SK-N-SH treated with all-trans-retinoic acid at 6 μM for 48 hours (cell line): ENCODE measurements at regions not wholly inside any gene's neighbourhood (a gene's known extent, or its start where the extent isn't known, plus 50 kb on each side); places are given as distances from the start of the nearest gene placed in this dataset.

ENCODE experiments used
- ATAC-seq: fragments of 200-7000 bp; cut with Tn5 transposase; 3 replicates; pipeline ENCODE4 v1.9.1; 2020; ENCODE audit warnings: mild to moderate bottlenecking, moderate library complexity
- ARNTL ChIP-seq: fragments of 450-650 bp; formaldehyde crosslinking; IDR thresholded peaks from 2 replicates; pipeline ENCODE4 v1.5.0; 2020; ENCODE audit warnings: low read depth, mild to moderate bottlenecking, moderate library complexity, borderline replicate concordance
- BACH2 ChIP-seq: fragments of 250-450 bp; sonication (Bioruptor Pico); IDR thresholded peaks from 2 replicates; pipeline ENCODE4 v1.9.0; 2021; ENCODE audit warnings: mild to moderate bottlenecking, borderline replicate concordance
- CSRNP3 ChIP-seq: fragments of 250-450 bp; sonication (Bioruptor Pico); IDR thresholded peaks from 2 replicates; pipeline ENCODE4 v1.5.1; 2021; ENCODE audit warnings: mild to moderate bottlenecking, moderate library complexity
- ESRRG ChIP-seq: fragments of 250-450 bp; sonication (Bioruptor Pico); IDR thresholded peaks from 2 replicates; pipeline ENCODE4 v1.6.1; 2021; ENCODE audit warnings: mild to moderate bottlenecking
- GLIS3 ChIP-seq: fragments of 250-450 bp; sonication (Bioruptor Pico); IDR thresholded peaks from 2 replicates; pipeline ENCODE4 v1.5.0; 2020; ENCODE audit warnings: mild to moderate bottlenecking, moderate library complexity
- ISL1 ChIP-seq: fragments of 250-450 bp; sonication (Bioruptor Pico); IDR thresholded peaks from 2 replicates; pipeline ENCODE4 v2.1.2; 2022; ENCODE audit warnings: mild to moderate bottlenecking, moderate library complexity
- OSR1 ChIP-seq: fragments of 250-450 bp; sonication (Bioruptor Pico); IDR thresholded peaks from 2 replicates; pipeline ENCODE4 v1.8.0; 2022; ENCODE audit warnings: moderate library complexity, mild to moderate bottlenecking, inconsistent platforms
- POU6F1 ChIP-seq: fragments of 250-450 bp; sonication (Bioruptor Pico); IDR thresholded peaks from 2 replicates; pipeline ENCODE4 v1.8.0; 2021; ENCODE audit warnings: low read depth, mild to moderate bottlenecking, moderate library complexity, borderline replicate concordance
- PPARA ChIP-seq: fragments of 250-450 bp; sonication (Bioruptor Pico); IDR thresholded peaks from 2 replicates; pipeline ENCODE4 v1.5.0; 2020; ENCODE audit warnings: mild to moderate bottlenecking, borderline replicate concordance
- RARB ChIP-seq: fragments of 250-450 bp; sonication (Bioruptor Pico); IDR thresholded peaks from 2 replicates; pipeline ENCODE4 v1.8.0; 2021; ENCODE audit warnings: mild to moderate bottlenecking, moderate library complexity
- SNAI2 ChIP-seq: fragments of 250-450 bp; sonication (Bioruptor Pico); IDR thresholded peaks from 2 replicates; pipeline ENCODE4 v1.5.0; 2020; ENCODE audit warnings: mild to moderate bottlenecking, moderate library complexity
- TCF4 ChIP-seq: fragments of 250-450 bp; sonication (Bioruptor Pico); IDR thresholded peaks from 2 replicates; pipeline ENCODE4 v1.8.0; 2021; ENCODE audit warnings: mild to moderate bottlenecking, moderate library complexity, borderline replicate concordance
- TOX ChIP-seq: fragments of 250-450 bp; sonication (Bioruptor Pico); IDR thresholded peaks from 2 replicates; pipeline ENCODE4 v1.8.0; 2021; ENCODE audit warnings: mild to moderate bottlenecking, moderate library complexity, borderline replicate concordance
- ZC3H10 ChIP-seq: fragments of 250-450 bp; sonication (Bioruptor Pico); IDR thresholded peaks from 2 replicates; pipeline ENCODE4 v1.5.1; 2021; ENCODE audit warnings: mild to moderate bottlenecking, moderate library complexity
- ZFP30 ChIP-seq: fragments of 450-650 bp; formaldehyde crosslinking; IDR thresholded peaks from 2 replicates; pipeline ENCODE4 v1.5.0; 2022; ENCODE audit warnings: mild to moderate bottlenecking, moderate library complexity
- ZNF565 ChIP-seq: fragments of 450-650 bp; formaldehyde crosslinking; conservative IDR thresholded peaks from 2 replicates; pipeline ENCODE4 v1.5.0; 2020; ENCODE audit warnings: low read depth, mild to moderate bottlenecking, moderate library complexity
- ZNF8 ChIP-seq: fragments of 450-650 bp; formaldehyde crosslinking; IDR thresholded peaks from 2 replicates; pipeline ENCODE4 v1.5.0; 2020; ENCODE audit warnings: mild to moderate bottlenecking, moderate library complexity
- TF ChIP-seq, protein P1 (sequence below): fragments of 250-450 bp; sonication (Bioruptor Pico); IDR thresholded peaks from 2 replicates; pipeline ENCODE4 v1.5.1; 2020; ENCODE audit warnings: low read depth, mild to moderate bottlenecking, moderate library complexity
- TF ChIP-seq, protein P2 (sequence below): fragments of 250-450 bp; sonication (Bioruptor Pico); IDR thresholded peaks from 2 replicates; pipeline ENCODE4 v1.5.0; 2020; ENCODE audit warnings: mild to moderate bottlenecking, moderate library complexity
- TF ChIP-seq, protein P3 (sequence below): fragments of 250-450 bp; sonication (Bioruptor Pico); IDR thresholded peaks from 2 replicates; pipeline ENCODE4 v1.8.0; 2020; ENCODE audit warnings: mild to moderate bottlenecking, moderate library complexity, borderline replicate concordance

GRCh38 chr10:4763960-4764428 lies 62.0 kb upstream of the AKR1E2 start:
- peak; percentile 75 for ATAC-seq
- TF ChIP-seq OSR1 (CRISPR knock-in tag) (no peak), ZFP30 (CRISPR knock-in tag) (no peak), POU6F1 (CRISPR knock-in tag) (no peak), ZNF565 (CRISPR knock-in tag) (no peak), ISL1 (CRISPR knock-in tag) (no peak), TCF4 (CRISPR knock-in tag) (no peak), PPARA (CRISPR knock-in tag) (no peak), RARB (CRISPR knock-in tag) (no peak), ZC3H10 (CRISPR knock-in tag) (no peak), SNAI2 (CRISPR knock-in tag) (no peak), BACH2 (CRISPR knock-in tag) (no peak), ARNTL (no peak), TOX (CRISPR knock-in tag) (no peak)
- TF ChIP-seq, protein P1, sequence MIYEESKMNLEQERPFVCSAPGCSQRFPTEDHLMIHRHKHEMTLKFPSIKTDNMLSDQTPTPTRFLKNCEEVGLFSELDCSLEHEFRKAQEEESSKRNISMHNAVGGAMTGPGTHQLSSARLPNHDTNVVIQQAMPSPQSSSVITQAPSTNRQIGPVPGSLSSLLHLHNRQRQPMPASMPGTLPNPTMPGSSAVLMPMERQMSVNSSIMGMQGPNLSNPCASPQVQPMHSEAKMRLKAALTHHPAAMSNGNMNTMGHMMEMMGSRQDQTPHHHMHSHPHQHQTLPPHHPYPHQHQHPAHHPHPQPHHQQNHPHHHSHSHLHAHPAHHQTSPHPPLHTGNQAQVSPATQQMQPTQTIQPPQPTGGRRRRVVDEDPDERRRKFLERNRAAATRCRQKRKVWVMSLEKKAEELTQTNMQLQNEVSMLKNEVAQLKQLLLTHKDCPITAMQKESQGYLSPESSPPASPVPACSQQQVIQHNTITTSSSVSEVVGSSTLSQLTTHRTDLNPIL = no peak
- TF ChIP-seq, protein P2, sequence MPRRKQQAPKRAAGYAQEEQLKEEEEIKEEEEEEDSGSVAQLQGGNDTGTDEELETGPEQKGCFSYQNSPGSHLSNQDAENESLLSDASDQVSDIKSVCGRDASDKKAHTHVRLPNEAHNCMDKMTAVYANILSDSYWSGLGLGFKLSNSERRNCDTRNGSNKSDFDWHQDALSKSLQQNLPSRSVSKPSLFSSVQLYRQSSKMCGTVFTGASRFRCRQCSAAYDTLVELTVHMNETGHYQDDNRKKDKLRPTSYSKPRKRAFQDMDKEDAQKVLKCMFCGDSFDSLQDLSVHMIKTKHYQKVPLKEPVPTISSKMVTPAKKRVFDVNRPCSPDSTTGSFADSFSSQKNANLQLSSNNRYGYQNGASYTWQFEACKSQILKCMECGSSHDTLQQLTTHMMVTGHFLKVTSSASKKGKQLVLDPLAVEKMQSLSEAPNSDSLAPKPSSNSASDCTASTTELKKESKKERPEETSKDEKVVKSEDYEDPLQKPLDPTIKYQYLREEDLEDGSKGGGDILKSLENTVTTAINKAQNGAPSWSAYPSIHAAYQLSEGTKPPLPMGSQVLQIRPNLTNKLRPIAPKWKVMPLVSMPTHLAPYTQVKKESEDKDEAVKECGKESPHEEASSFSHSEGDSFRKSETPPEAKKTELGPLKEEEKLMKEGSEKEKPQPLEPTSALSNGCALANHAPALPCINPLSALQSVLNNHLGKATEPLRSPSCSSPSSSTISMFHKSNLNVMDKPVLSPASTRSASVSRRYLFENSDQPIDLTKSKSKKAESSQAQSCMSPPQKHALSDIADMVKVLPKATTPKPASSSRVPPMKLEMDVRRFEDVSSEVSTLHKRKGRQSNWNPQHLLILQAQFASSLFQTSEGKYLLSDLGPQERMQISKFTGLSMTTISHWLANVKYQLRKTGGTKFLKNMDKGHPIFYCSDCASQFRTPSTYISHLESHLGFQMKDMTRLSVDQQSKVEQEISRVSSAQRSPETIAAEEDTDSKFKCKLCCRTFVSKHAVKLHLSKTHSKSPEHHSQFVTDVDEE (CRISPR knock-in tag) = no peak
- TF ChIP-seq, protein P3, sequence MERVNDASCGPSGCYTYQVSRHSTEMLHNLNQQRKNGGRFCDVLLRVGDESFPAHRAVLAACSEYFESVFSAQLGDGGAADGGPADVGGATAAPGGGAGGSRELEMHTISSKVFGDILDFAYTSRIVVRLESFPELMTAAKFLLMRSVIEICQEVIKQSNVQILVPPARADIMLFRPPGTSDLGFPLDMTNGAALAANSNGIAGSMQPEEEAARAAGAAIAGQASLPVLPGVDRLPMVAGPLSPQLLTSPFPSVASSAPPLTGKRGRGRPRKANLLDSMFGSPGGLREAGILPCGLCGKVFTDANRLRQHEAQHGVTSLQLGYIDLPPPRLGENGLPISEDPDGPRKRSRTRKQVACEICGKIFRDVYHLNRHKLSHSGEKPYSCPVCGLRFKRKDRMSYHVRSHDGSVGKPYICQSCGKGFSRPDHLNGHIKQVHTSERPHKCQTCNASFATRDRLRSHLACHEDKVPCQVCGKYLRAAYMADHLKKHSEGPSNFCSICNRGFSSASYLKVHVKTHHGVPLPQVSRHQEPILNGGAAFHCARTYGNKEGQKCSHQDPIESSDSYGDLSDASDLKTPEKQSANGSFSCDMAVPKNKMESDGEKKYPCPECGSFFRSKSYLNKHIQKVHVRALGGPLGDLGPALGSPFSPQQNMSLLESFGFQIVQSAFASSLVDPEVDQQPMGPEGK (CRISPR knock-in tag) = no peak

DNA sequence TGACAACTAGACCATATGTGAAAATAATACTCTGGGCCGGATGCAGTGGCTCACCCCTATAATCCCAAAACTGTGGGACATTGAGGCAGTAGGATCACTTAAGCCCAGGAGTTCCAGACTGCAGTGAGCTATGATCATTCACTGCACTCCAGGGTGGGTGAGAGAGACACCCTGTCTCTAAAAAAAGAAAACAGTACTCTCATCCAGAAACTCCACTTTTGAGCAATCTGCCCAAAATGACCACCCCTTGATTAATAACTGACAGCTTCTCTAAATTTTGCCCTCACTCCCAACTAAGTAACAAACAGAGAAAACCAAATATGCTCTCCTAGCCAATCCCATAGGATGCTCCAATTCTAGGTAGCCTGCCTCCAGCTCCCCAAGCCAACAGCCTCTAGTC lies 62.5 kb upstream of the AKR1E2 start:
- peak; percentile 42 for ATAC-seq
- TF ChIP-seq, protein P1 = no peak
- no peak for TF ChIP-seq TCF4 (CRISPR knock-in tag)
- TF ChIP-seq SNAI2 (CRISPR knock-in tag) = no peak

GRCh38 chr10:4758256-4758655 lies 67.8 kb upstream of the AKR1E2 start:
- ATAC-seq = no peak
- TF ChIP-seq TOX (CRISPR knock-in tag) (no peak), ZNF565 (CRISPR knock-in tag) (no peak), GLIS3 (no peak), RARB (CRISPR knock-in tag) (no peak), PPARA (CRISPR knock-in tag) (no peak), ARNTL (no peak), TCF4 (CRISPR knock-in tag) (no peak), ESRRG (no peak), CSRNP3 (CRISPR knock-in tag) (no peak), ZNF8 (CRISPR knock-in tag) (no peak), ZFP30 (CRISPR knock-in tag) (no peak), OSR1 (CRISPR knock-in tag) (no peak)
- TF ChIP-seq, protein P2 (CRISPR knock-in tag) = no peak
- TF ChIP-seq, protein P1 = no peak
